ENCODE measurements at regions not wholly inside any gene's neighbourhood (a gene's known extent, or its start where the extent isn't known, plus 50 kb on each side); places are given as distances from the start of the nearest gene placed in this dataset.

GRCh38 chr1:165034136-165034809 lies 322.2 kb downstream of the LMX1A start:
- Histone ChIP-seq H3K9me3 (no peaks in the 10 kb centered on the region), H3K27ac (no peak overlapping the region), H3K27me3 (no peaks in the 10 kb centered on the region), H3K36me3 (no peaks in the 10 kb centered on the region), H3K4me3 (no peak overlapping the region), H3K4me1 (no peaks in the 10 kb centered on the region)
- no peak for TF ChIP-seq CTCF (IDR thresholded peaks at IDR 0.05)
- intact Hi-C loops (cut with DNase I), result no loop called here
- ATAC-seq (no peak), DNase-seq (no peak)
- 68 to 76% methylated on average over 3 of the region's 3 CpGs for WGBS, 2 donors

DNA sequence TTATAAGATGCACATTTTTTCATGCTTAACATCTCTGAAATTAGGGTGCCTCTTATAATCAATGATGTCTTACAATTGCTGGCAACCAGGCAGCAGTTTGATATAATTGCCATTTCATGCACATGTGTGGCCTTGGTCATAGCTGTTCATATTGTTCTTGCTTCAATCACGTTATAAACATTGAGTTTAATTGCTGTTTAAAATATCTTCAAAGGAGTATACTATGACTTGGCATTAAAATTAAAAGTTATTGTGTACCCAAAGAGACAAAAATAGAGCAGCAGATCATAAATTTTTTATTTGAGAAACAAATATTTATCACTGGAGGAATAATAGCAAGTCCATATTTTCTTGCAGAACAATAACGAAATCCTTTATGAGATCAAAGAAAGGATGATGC lies 325.5 kb downstream of the LMX1A start:
- Histone ChIP-seq H3K27me3 (no peaks in the 10 kb centered on the region), H3K9me3 (peaks cover 0 to 3% (median 0%) of the 10 kb centered on the region in 11 donors), H3K4me1 (no peaks in the 10 kb centered on the region), H3K4me3 (no peak overlapping the region), H3K27ac (no peak overlapping the region), H3K36me3 (no peaks in the 10 kb centered on the region)
- DNase-seq, result no peak
- intact Hi-C loops (cut with DNase I), result no loop called here
- 88 to 90% methylated on average over 2 of the region's 2 CpGs for WGBS, 2 donors
- no peak for TF ChIP-seq CTCF (IDR thresholded peaks at IDR 0.05)
- ATAC-seq, result no peak

DNA sequence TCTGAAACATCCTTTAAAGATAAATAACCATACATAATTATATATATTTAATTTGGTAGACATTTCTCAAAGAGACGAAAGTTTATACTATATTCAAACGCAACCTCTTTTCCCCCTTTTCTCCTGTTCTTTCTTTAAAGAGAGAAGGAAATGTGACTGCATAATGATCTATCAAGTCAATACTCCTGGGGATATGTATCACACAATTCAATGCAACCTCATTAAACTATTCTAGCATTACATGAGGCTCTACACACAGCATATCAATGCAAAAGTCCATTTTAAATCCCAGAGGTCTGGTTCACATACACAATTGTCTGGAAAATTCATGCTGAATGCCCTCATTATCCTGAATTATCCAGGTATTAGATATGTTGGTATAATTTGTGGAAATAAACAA lies 330.7 kb downstream of the LMX1A start:
- Histone ChIP-seq H3K27me3 (no peaks in the 10 kb centered on the region), H3K4me3 (no peak overlapping the region), H3K36me3 (no peaks in the 10 kb centered on the region), H3K4me1 (no peaks in the 10 kb centered on the region), H3K27ac (no peak overlapping the region), H3K9me3 (peaks cover 0 to 19% (median 0%) of the 10 kb centered on the region in 11 donors)
- 93 to 97% methylated on average over 2 of the region's 2 CpGs for WGBS, 2 donors
- DNase-seq, result no peak
- intact Hi-C loops (cut with DNase I), result no loop called here
- no peak for ATAC-seq
- TF ChIP-seq CTCF (IDR thresholded peaks at IDR 0.05), result no peak

DNA sequence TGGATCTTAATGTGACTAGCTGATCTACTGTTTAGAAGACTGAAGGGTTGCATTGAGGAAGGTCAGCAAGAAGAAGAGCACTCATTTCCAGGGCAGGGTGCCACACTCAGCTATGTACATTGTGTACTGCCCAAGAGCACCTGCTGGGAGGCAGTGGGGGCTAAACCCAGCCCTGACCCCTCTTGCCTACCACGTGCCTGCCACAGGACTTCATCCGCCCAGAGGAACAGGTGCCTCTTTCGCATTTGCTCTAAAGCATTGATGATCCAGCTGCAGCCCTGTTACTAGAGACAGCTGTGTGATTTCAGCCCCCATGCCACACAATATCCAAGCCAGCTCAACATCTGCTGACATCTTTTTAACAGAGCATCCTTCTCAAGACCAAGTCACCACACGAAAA lies 341.8 kb downstream of the LMX1A start:
- WGBS, 2 donors, result 72 to 78% methylated on average over 4 of the region's 4 CpGs
- peaks cover 0 to 6% (median 0%) of the 10 kb centered on the region in 9 donors for H3K4me1 ChIP-seq
- no peak for DNase-seq
- H3K27me3 ChIP-seq, result no peaks in the 10 kb centered on the region
- peaks cover 0 to 20% (median 0%) of the 10 kb centered on the region in 11 donors for H3K9me3 ChIP-seq
- TF ChIP-seq CTCF (IDR thresholded peaks at IDR 0.05), result no peak
- intact Hi-C loops (cut with DNase I), result no loop called here
- H3K27ac ChIP-seq, result no peak overlapping the region
- ATAC-seq, result no peak
- H3K36me3 ChIP-seq, result no peaks in the 10 kb centered on the region
- no peak overlapping the region for H3K4me3 ChIP-seq
